Mucosa of rectum (tissue), 2 donors: ENCODE measurements at regions not wholly inside any gene's neighbourhood (a gene's known extent, or its start where the extent isn't known, plus 50 kb on each side); places are given as distances from the start of the nearest gene placed in this dataset.

ENCODE experiments used
- H3K27ac ChIP-seq, 2 donors: one replicate each; pipeline ENCODE4 v1.7.0; 2013; ENCODE audit warnings: inconsistent platforms in 2 of 2, low read depth in 2 of 2, low read length in 2 of 2
- H3K27me3 ChIP-seq, 2 donors: one replicate each; pipeline ENCODE4 v1.7.0; 2013; ENCODE audit warnings: low read length in 2 of 2; ENCODE audit not compliant: control insufficient read depth in 2 of 2, insufficient read depth in 2 of 2
- H3K36me3 ChIP-seq, 2 donors: one replicate each; pipeline ENCODE4 v1.7.0; 2013; ENCODE audit warnings: low read length in 2 of 2; ENCODE audit not compliant: control insufficient read depth in 2 of 2, insufficient read depth in 2 of 2
- H3K4me1 ChIP-seq, 2 donors: one replicate each; pipeline ENCODE4 v1.7.0; 2013; ENCODE audit warnings: low read length in 2 of 2, mild to moderate bottlenecking in 1 of 2; ENCODE audit not compliant: control insufficient read depth in 2 of 2, insufficient read depth in 2 of 2
- H3K4me3 ChIP-seq, 2 donors: one replicate each; pipeline ENCODE4 v1.7.0; 2013; ENCODE audit warnings: low read length in 2 of 2
- H3K9ac ChIP-seq, 2 donors: one replicate each; pipeline ENCODE4 v1.7.0; 2013; ENCODE audit warnings: low read length in 2 of 2, low read depth in 1 of 2, mild to moderate bottlenecking in 1 of 2
- H3K9me3 ChIP-seq, 2 donors: one replicate each; pipeline ENCODE4 v1.7.0; 2013; ENCODE audit warnings: low read length in 2 of 2; ENCODE audit not compliant: control insufficient read depth in 2 of 2
- donor health status: healthy.
- donor health status: Normal muscosa, but diverticular disease.

DNA sequence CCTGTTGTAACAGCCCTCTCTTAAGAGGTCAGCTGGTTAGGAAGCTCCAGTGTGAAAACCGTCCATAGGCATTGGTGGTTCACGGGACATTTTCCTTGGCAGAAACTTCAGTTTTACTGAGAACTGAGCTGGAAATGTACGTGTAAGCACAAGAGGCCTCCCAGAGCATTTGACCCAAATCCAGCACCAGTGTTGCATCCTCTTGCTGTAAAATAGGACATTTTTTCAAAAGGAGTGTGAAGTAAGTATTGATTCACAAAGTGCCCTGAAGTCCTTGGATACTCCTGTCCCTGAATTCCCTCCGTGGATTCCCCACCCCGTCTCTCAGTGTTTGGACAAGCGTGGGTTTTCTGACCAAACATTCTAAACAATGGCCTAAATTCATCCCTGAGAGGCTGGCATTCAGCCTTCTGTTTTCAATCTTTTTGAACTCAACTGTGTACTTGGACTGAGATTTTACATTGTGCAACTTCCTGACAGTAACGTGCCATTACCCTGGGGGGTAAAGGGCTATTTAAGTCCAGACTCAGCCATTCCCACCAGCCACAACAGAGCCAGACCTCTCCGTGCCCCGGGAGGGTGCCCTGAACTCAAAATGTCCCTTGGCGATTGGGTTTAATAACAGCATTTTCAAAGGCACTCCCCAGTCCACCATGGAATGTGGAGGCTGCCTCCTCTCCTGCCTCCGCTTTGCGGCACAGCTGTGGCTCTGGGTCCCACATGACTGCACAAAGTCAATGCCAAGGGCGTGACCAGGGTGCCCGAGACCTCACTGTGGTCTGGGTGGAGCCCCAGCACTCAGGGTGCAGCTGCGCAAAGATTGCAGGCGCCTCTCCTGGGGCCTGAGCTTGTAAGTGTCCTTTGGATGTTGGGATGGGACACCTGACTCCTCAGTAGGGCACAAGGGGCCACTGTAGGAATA is 92.7 kb upstream of the AFDN start:
- no peak overlapping the region for H3K4me3 ChIP-seq
- H3K9ac ChIP-seq: no peak overlapping the region
- H3K9me3 ChIP-seq: no peaks in the 10 kb centered on the region
- peaks cover 0 to under 1% of the 10 kb centered on the region in 2 donors for H3K27me3 ChIP-seq
- H3K4me1 ChIP-seq: no peaks in the 10 kb centered on the region
- H3K36me3 ChIP-seq: no peaks in the 10 kb centered on the region
- no peak overlapping the region for H3K27ac ChIP-seq

DNA sequence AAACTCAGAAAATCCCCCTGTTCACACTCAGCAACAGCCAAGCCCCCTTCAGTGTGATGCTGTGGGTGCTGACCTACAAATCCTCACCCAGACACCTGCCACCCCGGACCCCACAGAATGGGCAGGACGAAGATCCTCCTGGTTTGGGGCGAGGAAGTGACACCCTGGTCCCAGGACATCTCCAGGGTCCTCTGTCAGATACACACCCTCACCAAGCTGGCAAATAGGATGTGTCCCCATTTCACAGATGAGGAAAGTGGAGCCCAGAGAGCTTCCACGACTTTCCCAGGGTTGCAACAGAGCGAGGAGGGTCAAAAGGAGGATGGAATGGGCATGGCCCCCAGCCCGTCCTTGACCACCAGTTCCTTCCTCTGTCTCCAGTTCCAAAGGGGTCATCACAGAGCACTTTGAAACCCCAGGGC is 92.0 kb upstream of the AFDN start:
- Histone ChIP-seq H3K9ac (no peak overlapping the region), H3K36me3 (no peaks in the 10 kb centered on the region)

DNA sequence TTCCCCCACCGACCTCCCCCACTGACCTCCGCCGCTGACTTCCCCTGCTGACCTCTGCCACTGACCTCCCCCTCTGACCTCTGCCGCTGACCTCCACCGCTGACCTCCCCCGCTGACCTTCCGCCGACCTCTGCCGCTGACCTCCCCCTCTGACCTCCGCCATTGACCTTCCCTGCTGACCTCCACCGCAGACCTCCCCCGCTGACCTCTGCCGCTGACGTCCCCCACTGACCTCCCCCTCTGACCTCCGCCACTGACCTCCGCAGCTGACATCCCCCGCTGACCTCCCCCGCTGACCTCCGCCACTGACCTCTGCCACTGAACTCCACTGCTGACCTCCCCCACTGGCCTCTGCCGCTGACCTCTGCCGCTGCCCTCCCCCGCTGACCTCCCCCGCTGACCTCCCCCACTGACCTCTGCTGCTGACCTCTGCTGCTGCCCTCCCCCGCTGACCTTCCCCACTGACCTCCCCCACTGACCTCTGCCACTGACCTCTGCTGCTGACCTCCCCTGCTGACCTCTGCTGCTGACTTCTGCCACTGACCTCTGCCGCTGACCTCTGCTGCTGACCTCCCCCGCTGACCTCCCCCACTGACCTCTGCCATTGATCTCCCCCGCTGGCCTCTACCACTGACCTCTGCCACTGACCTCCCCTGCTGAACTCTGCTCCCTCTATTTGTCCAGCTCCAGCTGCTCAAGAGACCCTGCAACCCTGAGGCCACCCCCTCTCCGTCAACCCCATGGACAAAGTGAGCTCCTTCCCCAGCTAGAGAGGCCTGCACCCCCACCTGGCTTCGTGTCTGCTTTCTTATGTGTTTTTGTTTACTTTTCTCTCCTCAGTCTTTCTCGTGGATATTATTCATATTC is 91.4 kb upstream of the AFDN start:
- Histone ChIP-seq H3K36me3 (no peaks in the 10 kb centered on the region), H3K27ac (no peak overlapping the region), H3K9ac (no peak overlapping the region), H3K9me3 (no peaks in the 10 kb centered on the region), H3K27me3 (no peaks in the 10 kb centered on the region), H3K4me1 (no peaks in the 10 kb centered on the region), H3K4me3 (no peak overlapping the region)

More for the DNA sequence above, 92.0 kb upstream of the AFDN start:
- H3K27ac ChIP-seq: no peak overlapping the region
- no peaks in the 10 kb centered on the region for H3K27me3 ChIP-seq
- no peak overlapping the region for H3K4me3 ChIP-seq
- no peaks in the 10 kb centered on the region for H3K4me1 ChIP-seq
- H3K9me3 ChIP-seq: no peaks in the 10 kb centered on the region

DNA sequence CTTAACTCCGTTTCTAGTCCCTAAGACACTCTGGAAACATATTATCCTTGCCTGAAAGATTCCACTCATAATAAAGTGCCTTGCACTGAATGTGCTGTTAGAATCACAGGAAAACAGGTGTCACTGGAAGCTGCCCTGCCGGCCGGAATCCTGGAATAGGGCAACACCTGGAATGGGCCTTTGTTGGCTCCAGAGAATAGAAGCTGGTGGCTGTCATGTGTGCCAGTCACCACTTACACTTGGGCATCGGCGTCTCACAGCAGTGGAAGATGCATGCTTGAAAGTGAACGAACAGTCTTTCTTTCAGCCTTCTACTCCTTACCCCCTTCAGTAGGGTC is 90.8 kb upstream of the AFDN start:
- H3K36me3 ChIP-seq: no peaks in the 10 kb centered on the region
- no peak overlapping the region for H3K27ac ChIP-seq
- no peaks in the 10 kb centered on the region for H3K4me1 ChIP-seq
- H3K9me3 ChIP-seq: no peaks in the 10 kb centered on the region
- no peak overlapping the region for H3K9ac ChIP-seq
- no peaks in the 10 kb centered on the region for H3K27me3 ChIP-seq
- H3K4me3 ChIP-seq: no peak overlapping the region

DNA sequence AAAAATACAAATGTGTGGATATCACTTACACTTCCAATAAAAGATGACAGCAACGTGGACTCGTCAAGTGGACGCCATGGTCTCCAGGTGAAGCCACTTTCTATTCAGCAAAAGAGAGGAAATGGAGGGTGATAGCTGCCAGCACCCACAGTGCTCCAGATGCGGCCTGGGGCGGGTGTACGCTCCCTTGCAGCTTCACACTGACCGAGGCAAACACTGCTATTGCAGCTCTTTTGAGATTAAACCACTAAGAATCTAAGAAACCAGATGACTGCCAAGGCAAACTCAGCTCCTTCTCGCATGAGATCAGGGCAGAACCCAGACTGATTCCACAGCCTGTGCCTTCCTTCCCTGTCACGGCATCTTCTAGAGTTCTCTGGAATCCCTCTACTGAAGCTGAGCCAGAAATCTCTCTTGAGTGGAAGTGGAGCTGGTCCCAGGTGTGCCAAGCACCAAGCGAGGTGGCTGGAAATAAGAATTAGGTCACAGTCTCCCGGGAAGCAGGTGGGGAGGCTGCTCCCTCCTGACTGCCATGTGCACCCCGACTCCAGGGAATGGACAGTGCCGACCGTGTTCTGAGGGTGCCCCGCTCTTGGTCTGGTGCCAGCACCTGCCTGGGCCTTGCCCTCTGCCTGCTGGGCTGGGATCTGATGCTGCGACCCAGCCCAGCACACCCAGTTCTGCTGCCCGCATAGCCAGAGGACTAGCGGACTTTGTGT is 90.1 kb upstream of the AFDN start:
- H3K4me1 ChIP-seq: no peaks in the 10 kb centered on the region
- H3K9ac ChIP-seq: no peak overlapping the region
- no peaks in the 10 kb centered on the region for H3K27me3 ChIP-seq
- no peaks in the 10 kb centered on the region for H3K36me3 ChIP-seq
- no peak overlapping the region for H3K4me3 ChIP-seq
- H3K9me3 ChIP-seq: no peaks in the 10 kb centered on the region
- H3K27ac ChIP-seq: no peak overlapping the region

DNA sequence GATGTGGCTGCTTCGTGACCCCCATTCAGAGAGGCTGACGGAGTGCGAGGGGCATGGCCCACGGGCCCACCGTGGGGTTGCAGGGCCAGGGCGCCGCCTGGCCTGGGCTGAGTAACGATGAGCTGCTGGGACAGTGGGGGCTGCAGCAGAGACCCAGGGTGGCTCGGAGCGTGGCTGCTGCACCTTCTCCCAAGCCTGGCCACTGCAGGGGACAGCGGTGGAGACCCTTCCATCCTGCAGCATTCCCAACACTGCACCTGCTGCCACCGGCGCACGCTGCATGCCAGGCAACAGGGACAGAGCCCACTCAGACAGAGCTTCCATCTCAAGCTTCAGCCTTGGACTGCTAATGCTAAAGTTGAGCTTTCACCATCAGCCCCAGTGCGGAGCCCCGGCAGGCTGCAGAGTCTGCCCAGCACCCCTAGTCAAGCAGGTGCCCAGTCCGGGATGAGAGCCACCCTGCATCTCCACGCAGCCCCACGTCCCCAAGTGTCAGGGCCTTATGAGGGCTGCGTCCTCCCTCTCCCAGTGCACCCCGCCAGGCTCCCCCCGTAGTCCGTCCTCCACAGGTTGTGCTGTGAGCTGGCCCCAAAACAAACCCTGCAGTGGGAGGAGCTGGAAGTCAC is 89.4 kb upstream of the AFDN start:
- Histone ChIP-seq H3K27ac (no peak overlapping the region), H3K36me3 (no peaks in the 10 kb centered on the region), H3K9me3 (no peaks in the 10 kb centered on the region), H3K27me3 (no peaks in the 10 kb centered on the region), H3K4me1 (no peaks in the 10 kb centered on the region), H3K4me3 (no peak overlapping the region), H3K9ac (no peak overlapping the region)

DNA sequence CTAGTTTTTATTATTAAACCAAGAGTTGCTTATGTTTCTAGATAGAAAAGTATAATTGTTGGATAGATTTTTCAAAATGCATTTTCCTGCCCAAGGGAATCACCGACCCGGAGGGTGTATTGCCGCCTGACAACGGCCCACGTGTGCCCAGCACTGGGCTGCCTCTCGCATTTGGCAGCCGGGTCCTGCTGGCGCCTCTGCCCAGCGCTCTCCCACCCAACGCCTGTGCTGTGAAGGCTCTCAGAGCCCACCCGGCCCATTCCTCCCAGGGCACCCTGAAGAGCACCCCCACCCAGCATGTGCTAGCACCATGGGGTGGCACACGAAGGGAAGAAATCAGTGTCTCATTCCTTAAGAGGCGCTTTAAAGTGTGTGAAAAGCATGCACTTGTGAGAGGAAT is 88.3 kb upstream of the AFDN start:
- no peak overlapping the region for H3K9ac ChIP-seq
- no peaks in the 10 kb centered on the region for H3K36me3 ChIP-seq
- no peak overlapping the region for H3K4me3 ChIP-seq
- H3K4me1 ChIP-seq: no peaks in the 10 kb centered on the region
- no peaks in the 10 kb centered on the region for H3K27me3 ChIP-seq
- no peak overlapping the region for H3K27ac ChIP-seq
- H3K9me3 ChIP-seq: no peaks in the 10 kb centered on the region

DNA sequence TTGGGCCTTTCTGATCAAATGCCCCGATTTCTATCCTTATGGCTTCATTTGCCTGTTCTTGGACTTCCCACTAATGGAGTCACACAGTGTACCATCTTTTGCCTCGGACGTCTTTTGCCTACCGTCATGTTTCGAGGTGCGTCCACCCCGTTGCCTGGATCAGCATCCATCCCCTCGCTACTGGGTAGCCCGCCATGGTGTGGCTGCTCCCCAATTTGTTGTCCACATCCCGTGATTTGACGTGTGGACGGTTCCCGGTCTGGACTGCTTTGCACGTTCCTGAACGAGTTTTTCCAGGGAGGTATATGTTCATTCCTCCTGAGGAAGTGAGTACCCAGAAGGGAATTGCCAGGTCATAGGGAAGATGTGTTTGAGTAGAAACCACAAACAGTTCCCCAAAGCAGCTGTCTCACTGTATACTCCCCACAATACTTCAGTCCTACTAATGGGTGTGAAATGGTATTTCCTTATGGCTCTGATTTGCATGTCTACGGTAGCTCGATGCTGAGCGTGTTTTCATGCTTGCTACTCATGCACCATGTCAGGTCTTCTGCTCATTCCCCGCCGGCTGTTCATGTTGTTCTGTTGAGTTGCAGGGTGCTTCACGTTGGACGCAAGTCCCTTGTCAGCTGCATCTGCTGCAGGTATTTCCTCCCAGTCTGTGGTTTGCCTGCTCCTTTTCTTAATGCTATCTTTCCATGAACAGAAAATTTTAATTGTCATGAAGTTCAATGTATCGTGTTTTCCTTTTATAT is 86.8 kb upstream of the AFDN start:
- Histone ChIP-seq H3K27ac (no peak overlapping the region), H3K27me3 (no peaks in the 10 kb centered on the region), H3K9ac (no peak overlapping the region), H3K4me3 (no peak overlapping the region), H3K4me1 (no peaks in the 10 kb centered on the region), H3K9me3 (no peaks in the 10 kb centered on the region), H3K36me3 (no peaks in the 10 kb centered on the region)

DNA sequence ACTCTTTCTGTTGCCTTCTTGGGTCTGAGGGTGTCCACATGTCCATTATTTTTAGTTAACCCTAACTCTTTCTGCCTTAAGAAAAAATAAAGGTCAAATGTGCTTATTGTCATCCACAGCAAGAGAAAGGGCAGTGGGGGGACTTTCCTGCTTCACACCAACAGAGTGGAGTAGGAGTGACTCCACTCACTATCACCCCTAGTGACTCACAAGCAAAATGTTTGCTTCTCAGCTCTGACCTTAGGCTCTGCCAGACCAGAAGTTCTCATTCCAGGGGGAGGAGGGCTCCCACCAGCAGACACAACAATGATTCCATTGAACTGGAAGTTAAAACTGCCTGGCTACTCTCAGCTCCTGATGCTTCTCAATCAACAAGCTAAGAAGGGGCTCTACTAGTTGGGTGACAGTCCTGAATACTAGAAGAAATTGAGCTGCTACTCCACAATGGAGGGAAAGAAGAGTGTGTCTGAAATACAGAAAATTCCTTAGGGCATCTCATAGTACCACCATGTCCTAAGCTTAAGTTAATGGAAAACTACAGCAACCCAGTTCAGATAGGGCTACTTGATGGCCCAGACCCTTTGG is 83.9 kb upstream of the AFDN start:
- H3K27ac ChIP-seq: no peak overlapping the region
- no peak overlapping the region for H3K4me3 ChIP-seq
- H3K4me1 ChIP-seq: no peaks in the 10 kb centered on the region
- no peak overlapping the region for H3K9ac ChIP-seq
- H3K9me3 ChIP-seq: no peaks in the 10 kb centered on the region
- no peaks in the 10 kb centered on the region for H3K27me3 ChIP-seq
- H3K36me3 ChIP-seq: no peaks in the 10 kb centered on the region
